GM19372 (cell line): ENCODE measurements at regions not wholly inside any gene's neighbourhood (a gene's known extent, or its start where the extent isn't known, plus 50 kb on each side); places are given as distances from the start of the nearest gene placed in this dataset.

Experiments
- ATAC-seq: cut with Tn5 transposase; IDR thresholded peaks from one replicate; pipeline ENCODE4 v1.9.1; 2021; ENCODE audit warnings: mild to moderate bottlenecking, low read depth, moderate library complexity; ENCODE audit not compliant: unreplicated experiment

GRCh38 chr10:55410415-55410885 lies 609.4 kb upstream of the PCDH15 start:
- ATAC-seq = no peak

- ATAC-seq = no peak
Observed at GRCh38 chr10:55404094-55404493, 603.1 kb upstream of the PCDH15 start.

- no peak for ATAC-seq
Observed at GRCh38 chr10:55400075-55400849, 599.2 kb upstream of the PCDH15 start.

- ATAC-seq = no peak
Observed at GRCh38 chr10:55398497-55398882, 597.5 kb upstream of the PCDH15 start.

- ATAC-seq = no peak
Observed at GRCh38 chr10:55397777-55398496, 596.9 kb upstream of the PCDH15 start.

GRCh38 chr10:55378196-55378595 lies 577.2 kb upstream of the PCDH15 start:
- no peak for ATAC-seq

- no peak for ATAC-seq
Observed at GRCh38 chr10:55374917-55375316, 573.9 kb upstream of the PCDH15 start.

GRCh38 chr10:55374060-55374459 lies 573.0 kb upstream of the PCDH15 start:
- ATAC-seq = no peak

GRCh38 chr10:55369670-55370420 lies 568.8 kb upstream of the PCDH15 start:
- no peak for ATAC-seq

- ATAC-seq = no peak
Observed at GRCh38 chr10:55368467-55368866, 567.4 kb upstream of the PCDH15 start.

- ATAC-seq = no peak
Observed at GRCh38 chr10:55367555-55367954, 566.5 kb upstream of the PCDH15 start.

- no peak for ATAC-seq
Observed at GRCh38 chr10:55358539-55358938, 557.5 kb upstream of the PCDH15 start.

- ATAC-seq = no peak
Observed at GRCh38 chr10:55353414-55353813, 552.4 kb upstream of the PCDH15 start.

- ATAC-seq = no peak
Observed at GRCh38 chr10:55351431-55351830, 550.4 kb upstream of the PCDH15 start.

- no peak for ATAC-seq
Observed at GRCh38 chr10:55348534-55348933, 547.5 kb upstream of the PCDH15 start.

- ATAC-seq = no peak
Observed at GRCh38 chr10:55330486-55330885, 529.5 kb upstream of the PCDH15 start.

- ATAC-seq = no peak
Observed at GRCh38 chr10:55329796-55330195, 528.8 kb upstream of the PCDH15 start.

GRCh38 chr10:55320187-55320700 lies 519.2 kb upstream of the PCDH15 start:
- ATAC-seq = no peak

- ATAC-seq = no peak
Observed at GRCh38 chr10:55311848-55312635, 511.0 kb upstream of the PCDH15 start.

- no peak for ATAC-seq
Observed at GRCh38 chr10:55310143-55310542, 509.1 kb upstream of the PCDH15 start.
